GM12891 (cell line): ENCODE measurements at regions not wholly inside any gene's neighbourhood (a gene's known extent, or its start where the extent isn't known, plus 50 kb on each side); places are given as distances from the start of the nearest gene placed in this dataset.

Source experiments
- POLR2A ChIP-seq: IDR thresholded peaks from 2 replicates; pipeline ENCODE4 v1.6.1; 2011; ENCODE audit warnings: low read depth, low read length, control low read depth
- POLR2AphosphoS5 ChIP-seq: IDR thresholded peaks from 2 replicates; pipeline ENCODE4 v1.6.1; 2011; ENCODE audit warnings: low read depth, low read length, control low read depth
- POU2F2 ChIP-seq: IDR thresholded peaks from 2 replicates; pipeline ENCODE4 v1.6.1; 2011; ENCODE audit warnings: low read depth, mild to moderate bottlenecking, control low read depth, low read length, moderate library complexity
- SPI1 ChIP-seq: IDR thresholded peaks from 2 replicates; pipeline ENCODE4 v1.6.1; 2011; ENCODE audit warnings: low read depth, low read length, control low read depth
- TAF1 ChIP-seq: IDR thresholded peaks from 2 replicates; pipeline ENCODE4 v1.6.1; 2011; ENCODE audit warnings: low read depth, low read length, control low read depth

DNA sequence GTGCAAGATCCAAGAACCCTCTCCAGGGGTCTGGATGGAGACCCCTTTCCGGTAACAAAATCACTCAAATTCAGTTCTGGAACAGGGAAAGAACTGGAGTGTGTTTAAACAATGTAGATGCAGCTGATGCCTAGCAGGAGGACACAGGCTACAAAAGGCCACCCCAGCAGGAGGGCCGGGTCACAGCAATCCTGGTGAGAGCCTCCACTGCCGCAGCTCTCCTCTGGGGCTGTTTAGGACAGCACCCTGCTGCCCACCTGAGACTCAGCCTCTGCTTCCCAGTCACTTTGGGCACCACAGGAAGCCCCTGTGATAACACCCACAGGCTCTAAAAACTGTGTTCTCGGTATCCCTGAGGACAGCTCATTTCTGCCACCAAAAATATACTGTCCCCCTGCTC, 318.7 kb upstream of the NBEA start:
- no peak for TF ChIP-seq POU2F2
- TF ChIP-seq POLR2A, result no peak
- no peak for TF ChIP-seq TAF1
- no peak for TF ChIP-seq POLR2AphosphoS5
- no peak for TF ChIP-seq SPI1
